Activated B cell treated with CpG ODN at 0.5 μM for 24 hours (primary cell): ENCODE measurements at regions not wholly inside any gene's neighbourhood (a gene's known extent, or its start where the extent isn't known, plus 50 kb on each side); places are given as distances from the start of the nearest gene placed in this dataset.
"Not testable (repeated sequence)": the region's sequence is repeated elsewhere in the genome, so short reads cannot be mapped to it uniquely, and the experiment has no call there.

Experiments
- ATAC-seq: fragments of 200-7000 bp; cut with Tn5 transposase; one replicate; pipeline ENCODE4 v1.10.0; 2021; ENCODE audit warnings: low read depth, mild to moderate bottlenecking, moderate library complexity
- CTCF ChIA-PET: fragments of 350-600 bp; sonication (Branson Sonifier 250); formaldehyde crosslinking; loops from one replicate; lab custom pipeline; 2021; ENCODE audit warnings: antibody characterized with exemption; lab: Charles Lee
- POLR2A ChIA-PET: fragments of 350-600 bp; sonication (Branson Sonifier 250); formaldehyde crosslinking; loops from one replicate; lab custom pipeline; 2021; ENCODE audit warnings: antibody characterized with exemption; lab: Charles Lee
- DNase-seq: peaks from one replicate; pipeline ENCODE4 v3.0.0; 2022
- H3K27ac Mint-ChIP-seq: one replicate; pipeline ENCODE4 v1.8.0; 2020; ENCODE audit warnings: mixed read lengths
- H3K27me3 Mint-ChIP-seq: one replicate; pipeline ENCODE4 v1.8.0; 2021; ENCODE audit warnings: mixed read lengths
- H3K36me3 Mint-ChIP-seq: one replicate; pipeline ENCODE4 v1.8.0; 2021; ENCODE audit warnings: low read depth, mixed read lengths
- H3K4me1 Mint-ChIP-seq: one replicate; pipeline ENCODE4 v1.8.0; 2021; ENCODE audit warnings: mixed read lengths
- H3K4me3 Mint-ChIP-seq: one replicate; pipeline ENCODE4 v1.8.0; 2020; ENCODE audit warnings: mild to moderate bottlenecking, mixed read lengths
- H3K9me3 Mint-ChIP-seq: one replicate; pipeline ENCODE4 v1.8.0; 2020; ENCODE audit warnings: mixed read lengths
- intact Hi-C: fragments of 100-400 bp; cut with micrococcal nuclease; formaldehyde crosslinking; loops from one replicate; pipeline ENCODE4 v1.15.1; 2024
- TF ChIP-seq, protein P1 (sequence below): fragments of 200-600 bp; IDR thresholded peaks from one replicate; pipeline ENCODE4 v1.8.0; 2022; ENCODE audit warnings: antibody characterized with exemption, mild to moderate bottlenecking

DNA sequence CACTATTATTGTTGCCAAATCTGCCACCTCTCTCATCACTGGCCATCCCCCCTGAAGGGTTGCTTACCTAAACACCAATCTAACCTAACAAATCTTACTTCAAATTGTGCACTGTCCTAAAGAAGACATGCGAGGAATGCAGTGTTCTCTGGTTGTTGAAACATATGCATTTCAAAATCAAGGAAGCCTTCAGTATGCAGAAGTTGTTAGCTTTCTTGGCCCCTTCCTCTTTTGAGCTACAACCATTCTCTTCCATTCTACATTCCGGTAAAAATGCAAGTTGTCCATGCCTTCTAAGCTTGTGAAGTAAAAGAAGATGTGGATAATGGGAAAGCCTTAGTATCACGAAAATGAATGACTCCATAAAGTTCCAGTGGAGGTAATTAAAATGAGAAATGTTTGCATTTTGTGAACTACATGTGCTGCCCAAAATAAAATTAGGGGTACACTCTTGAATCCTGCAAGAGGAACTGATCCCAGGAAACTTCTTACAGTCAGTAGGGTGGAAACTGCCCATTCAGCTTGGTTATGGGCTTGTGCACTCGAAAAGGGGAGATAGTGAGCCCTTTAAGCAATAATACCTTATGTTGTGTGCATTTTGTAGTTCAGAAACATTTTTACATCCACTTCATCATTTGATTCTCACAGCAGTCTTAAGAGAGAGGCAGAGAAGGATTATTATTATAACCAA is 77.6 kb upstream of the ADRB2 start:
- intact Hi-C loops: no loop called here
- peaks cover 15% of the 10 kb centered on the region for H3K4me1 Mint-ChIP-seq
- DNase-seq (no peak), ATAC-seq (no peak)
- ChIA-PET CTCF (interaction anchor here (1.1 kb wide), 1 partner anchor 207 kb away, joined by 3 read pairs; no protein-coding TSS in a partner anchor), POLR2A (no interaction called here)
- no peak overlapping the region for H3K4me3 Mint-ChIP-seq
- no peaks in the 10 kb centered on the region for H3K36me3 Mint-ChIP-seq
- H3K27me3 Mint-ChIP-seq: no peaks in the 10 kb centered on the region
- TF ChIP-seq, protein P1, sequence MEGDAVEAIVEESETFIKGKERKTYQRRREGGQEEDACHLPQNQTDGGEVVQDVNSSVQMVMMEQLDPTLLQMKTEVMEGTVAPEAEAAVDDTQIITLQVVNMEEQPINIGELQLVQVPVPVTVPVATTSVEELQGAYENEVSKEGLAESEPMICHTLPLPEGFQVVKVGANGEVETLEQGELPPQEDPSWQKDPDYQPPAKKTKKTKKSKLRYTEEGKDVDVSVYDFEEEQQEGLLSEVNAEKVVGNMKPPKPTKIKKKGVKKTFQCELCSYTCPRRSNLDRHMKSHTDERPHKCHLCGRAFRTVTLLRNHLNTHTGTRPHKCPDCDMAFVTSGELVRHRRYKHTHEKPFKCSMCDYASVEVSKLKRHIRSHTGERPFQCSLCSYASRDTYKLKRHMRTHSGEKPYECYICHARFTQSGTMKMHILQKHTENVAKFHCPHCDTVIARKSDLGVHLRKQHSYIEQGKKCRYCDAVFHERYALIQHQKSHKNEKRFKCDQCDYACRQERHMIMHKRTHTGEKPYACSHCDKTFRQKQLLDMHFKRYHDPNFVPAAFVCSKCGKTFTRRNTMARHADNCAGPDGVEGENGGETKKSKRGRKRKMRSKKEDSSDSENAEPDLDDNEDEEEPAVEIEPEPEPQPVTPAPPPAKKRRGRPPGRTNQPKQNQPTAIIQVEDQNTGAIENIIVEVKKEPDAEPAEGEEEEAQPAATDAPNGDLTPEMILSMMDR: no peak
- no peak overlapping the region for H3K27ac Mint-ChIP-seq
- H3K9me3 Mint-ChIP-seq: peaks cover 6% of the 10 kb centered on the region

DNA sequence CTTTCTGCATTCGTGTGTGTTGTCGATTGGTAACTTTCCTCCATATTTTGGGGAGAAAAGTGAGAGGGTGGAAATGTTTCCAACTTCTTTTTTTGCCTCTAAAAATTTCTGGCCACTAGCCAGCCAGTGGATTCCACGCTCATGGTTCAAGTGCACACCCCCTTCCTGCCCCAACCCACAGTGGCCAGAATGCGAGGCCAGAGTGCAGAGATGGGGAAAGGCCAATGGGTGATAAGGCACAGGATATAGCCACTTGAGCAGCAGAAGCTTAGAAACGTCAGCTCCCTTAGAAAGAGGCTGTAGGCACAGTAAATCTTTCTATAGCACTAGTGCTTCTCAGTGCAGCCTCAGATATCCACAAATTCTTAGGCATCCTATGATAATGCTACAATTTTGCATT is 75.8 kb upstream of the ADRB2 start:
- H3K27ac Mint-ChIP-seq: no peak overlapping the region
- DNase-seq (no peak), ATAC-seq (no peak)
- no peaks in the 10 kb centered on the region for H3K36me3 Mint-ChIP-seq
- ChIA-PET POLR2A (interaction anchor here (0.6 to 0.7 kb wide), 2 partner anchors 84 to 241 kb away, joined by 3 read pairs; no protein-coding TSS in a partner anchor), CTCF (interaction anchor here (1.2 kb wide), 1 partner anchor 9 kb away, joined by 4 read pairs; no protein-coding TSS in a partner anchor)
- intact Hi-C loops: no loop called here
- H3K4me3 Mint-ChIP-seq: no peak overlapping the region
- peaks cover 15% of the 10 kb centered on the region for H3K4me1 Mint-ChIP-seq
- peaks cover 8% of the 10 kb centered on the region for H3K9me3 Mint-ChIP-seq
- no peaks in the 10 kb centered on the region for H3K27me3 Mint-ChIP-seq
- TF ChIP-seq, protein P1: no peak

DNA sequence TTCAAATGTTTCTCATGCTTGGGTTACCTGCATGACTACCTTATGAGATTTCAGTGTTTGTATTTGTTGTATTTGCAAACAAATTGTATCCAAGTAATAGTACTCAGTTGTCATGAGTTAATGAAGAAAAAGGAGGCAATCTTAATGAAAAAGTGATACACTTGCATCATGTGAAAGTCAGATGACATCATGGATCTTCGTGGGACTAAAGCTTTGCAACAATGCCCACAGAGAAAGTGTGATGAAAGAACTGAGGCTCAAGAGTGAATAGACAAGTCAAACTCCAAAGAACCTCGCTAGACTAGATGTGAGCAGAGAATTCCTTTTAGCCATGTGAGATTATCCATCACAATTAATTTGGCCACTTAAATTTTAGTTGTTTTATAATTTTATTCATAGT is 75.4 kb upstream of the ADRB2 start:
- H3K9me3 Mint-ChIP-seq: peaks cover 11% of the 10 kb centered on the region
- peaks cover 15% of the 10 kb centered on the region for H3K4me1 Mint-ChIP-seq
- intact Hi-C loops: no loop called here
- ChIA-PET CTCF (interaction anchor here (1.2 kb wide), 1 partner anchor 10 kb away, joined by 4 read pairs; no protein-coding TSS in a partner anchor), POLR2A (no interaction called here)
- no peak for ATAC-seq
- H3K36me3 Mint-ChIP-seq: no peaks in the 10 kb centered on the region
- no peak overlapping the region for H3K4me3 Mint-ChIP-seq
- TF ChIP-seq, protein P1: no peak
- no peaks in the 10 kb centered on the region for H3K27me3 Mint-ChIP-seq
- DNase-seq: no peak
- no peak overlapping the region for H3K27ac Mint-ChIP-seq

DNA sequence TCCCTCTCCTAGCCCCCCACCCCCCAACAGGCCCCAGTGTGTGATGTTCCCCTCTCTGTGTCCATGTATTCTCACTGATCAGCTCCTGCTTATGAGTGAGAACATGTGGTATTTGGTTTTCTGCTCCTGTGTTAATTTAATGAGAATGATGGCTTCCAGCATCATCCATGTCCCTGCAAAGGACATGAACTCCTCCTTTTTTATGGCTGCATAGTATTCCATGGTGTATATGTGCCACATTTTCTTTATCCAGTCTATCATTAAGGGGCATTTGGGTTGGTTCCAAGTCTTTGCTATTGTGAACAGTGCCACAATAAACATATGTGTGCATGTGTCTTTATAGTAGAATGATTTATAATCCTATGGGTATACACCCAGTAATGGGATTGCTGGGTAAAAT is 74.0 kb upstream of the ADRB2 start:
- intact Hi-C loops, H3K36me3 Mint-ChIP-seq, CTCF ChIA-PET, H3K4me1 Mint-ChIP-seq, ATAC-seq, POLR2A ChIA-PET, H3K4me3 Mint-ChIP-seq, H3K27ac Mint-ChIP-seq, H3K27me3 Mint-ChIP-seq, DNase-seq: not testable (repeated sequence)
- H3K9me3 Mint-ChIP-seq: peaks cover 20% of the 10 kb centered on the region

DNA sequence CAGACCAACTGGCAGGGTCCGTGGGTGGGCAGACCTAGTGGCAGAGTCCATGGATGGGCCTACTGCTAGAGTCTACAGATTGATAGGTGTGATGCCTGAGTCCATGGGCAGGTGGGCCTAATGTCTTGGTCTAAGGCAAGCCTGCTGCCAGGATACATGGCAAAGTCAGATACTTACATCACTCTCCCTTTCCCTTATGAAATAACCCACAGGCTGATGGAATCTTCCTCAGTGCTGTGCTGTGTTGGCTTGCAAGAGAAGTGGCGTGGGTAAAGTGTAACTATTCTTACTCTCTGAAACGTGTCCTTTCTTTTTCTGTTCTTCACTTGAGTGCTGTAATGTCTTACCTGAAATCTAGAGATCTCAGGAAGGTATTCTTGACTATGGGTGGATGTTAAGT is 67.3 kb upstream of the ADRB2 start:
- Mint-ChIP-seq H3K4me3 (no peak overlapping the region), H3K9me3 (peaks cover 23% of the 10 kb centered on the region), H3K4me1 (peaks cover 2% of the 10 kb centered on the region), H3K27ac (no peak overlapping the region), H3K36me3 (no peaks in the 10 kb centered on the region), H3K27me3 (no peaks in the 10 kb centered on the region)
- ChIA-PET CTCF (no interaction called here), POLR2A (no interaction called here)
- TF ChIP-seq, protein P1: no peak
- ATAC-seq (no peak), DNase-seq (no peak)
- intact Hi-C loops: no loop called here
